GM18951 (cell line): ENCODE measurements at regions not wholly inside any gene's neighbourhood (a gene's known extent, or its start where the extent isn't known, plus 50 kb on each side); places are given as distances from the start of the nearest gene placed in this dataset.

ENCODE experiments used
- POLR2A ChIP-seq: IDR thresholded peaks from 4 replicates; pipeline ENCODE4 v1.6.1; 2011; ENCODE audit warnings: mild to moderate bottlenecking; ENCODE audit not compliant: insufficient read length, insufficient read depth; ENCODE audit errors: extremely low read depth
- in situ Hi-C: fragments of 300-500 bp; cut with MboI; formaldehyde crosslinking; loops from one replicate; pipeline ENCODE4 v1.12.0; 2022; ENCODE audit warnings: low sequenced_read_pairs, mixed read lengths, inconsistent platforms; ENCODE audit not compliant: unreplicated experiment

DNA sequence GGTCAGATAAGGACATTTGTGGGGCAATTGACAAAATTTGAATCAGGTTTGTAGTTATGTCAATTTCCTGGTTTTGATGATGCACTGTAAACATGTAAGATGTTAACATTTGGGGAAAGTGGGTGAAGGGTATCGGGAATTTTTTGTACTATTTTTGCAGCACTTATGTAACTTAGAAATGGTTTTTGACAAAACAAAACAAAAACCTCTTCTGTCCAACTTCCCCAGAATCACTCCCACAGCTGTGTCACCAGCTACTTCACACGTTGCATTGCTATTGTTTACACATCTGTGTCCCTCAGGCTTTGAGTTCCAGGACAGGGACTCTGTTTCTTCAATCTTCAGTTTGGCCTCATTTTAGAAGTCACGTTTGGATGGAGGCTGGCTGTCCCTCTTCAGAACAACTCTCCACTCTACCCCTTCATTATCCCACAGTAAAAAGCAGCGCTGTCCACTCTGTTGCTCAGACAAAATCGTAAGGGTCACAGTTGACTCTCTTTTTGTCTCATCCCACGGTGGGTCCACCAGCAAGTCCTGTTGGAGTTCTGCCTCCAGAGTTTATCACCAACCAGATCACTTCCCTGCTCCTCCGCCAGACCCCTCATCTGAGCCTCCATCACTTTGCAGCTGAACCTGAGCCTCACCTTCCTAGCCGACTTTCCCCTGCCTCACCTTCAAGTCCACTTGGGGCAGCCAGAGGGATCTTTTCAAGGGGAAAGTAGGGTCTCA is 63.2 kb downstream of the NENF start:
- in situ Hi-C loops: no loop called here
- TF ChIP-seq POLR2A: no peak

- in situ Hi-C loops: no loop called here
- TF ChIP-seq POLR2A: no peak
These were observed 64.0 kb downstream of the NENF start for GRCh38 chr1:212496682-212497081.

DNA sequence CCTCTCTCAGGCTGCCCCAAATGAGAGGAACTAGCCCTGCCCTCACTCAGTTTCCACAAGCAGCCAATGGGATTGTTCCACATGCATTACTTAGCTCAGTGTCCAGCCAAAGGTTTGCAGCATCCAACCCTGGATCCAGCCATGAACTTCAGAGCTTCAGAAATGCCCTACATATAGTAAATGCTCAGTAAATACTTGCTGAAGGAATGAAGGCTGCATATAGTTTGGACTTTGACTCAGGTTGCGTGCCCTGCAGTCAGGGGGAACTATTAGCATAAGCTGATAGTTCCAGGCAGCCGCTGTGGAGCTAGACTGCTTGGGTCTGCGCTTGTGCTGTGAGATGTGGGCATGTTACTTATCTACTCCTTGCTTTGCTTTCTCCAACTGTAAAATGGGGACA is 64.8 kb downstream of the NENF start:
- TF ChIP-seq POLR2A: no peak
- in situ Hi-C loops: no loop called here

DNA sequence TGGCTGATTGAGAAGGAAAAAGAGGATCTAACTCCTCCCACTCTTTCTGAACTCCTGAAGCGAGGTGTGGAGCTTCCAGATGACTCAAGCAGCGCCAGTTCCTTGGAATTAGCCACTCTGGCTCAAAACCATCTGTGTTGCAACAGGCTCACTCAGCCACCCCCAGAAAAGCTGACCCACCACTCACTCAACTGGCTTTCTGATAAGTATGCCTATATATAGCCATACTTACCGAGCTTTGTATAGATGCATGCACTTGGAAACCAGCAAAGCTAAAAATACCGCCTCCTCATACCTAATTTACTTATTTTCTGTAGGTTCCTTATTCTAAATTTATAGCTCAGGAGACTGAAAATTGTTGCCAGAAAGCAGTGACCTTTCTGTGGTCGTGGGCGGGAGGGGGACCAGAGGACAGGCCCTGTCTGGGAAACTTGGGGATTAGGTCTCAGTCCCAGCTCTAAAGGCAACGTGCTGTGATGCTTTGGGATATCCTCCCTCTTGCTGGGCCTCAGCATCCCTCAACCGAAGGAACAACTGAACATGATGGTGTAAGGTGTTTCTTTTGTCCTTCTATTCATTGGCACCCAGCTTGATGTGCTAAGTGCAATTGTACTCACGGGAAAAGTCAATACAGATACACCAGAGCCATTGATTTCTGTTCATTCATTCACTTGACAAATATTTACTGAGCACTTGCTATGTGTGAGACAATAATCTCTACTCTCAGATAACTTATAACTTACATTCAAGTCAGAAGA is 65.7 kb downstream of the NENF start:
- in situ Hi-C loops: no loop called here
- no peak for TF ChIP-seq POLR2A

DNA sequence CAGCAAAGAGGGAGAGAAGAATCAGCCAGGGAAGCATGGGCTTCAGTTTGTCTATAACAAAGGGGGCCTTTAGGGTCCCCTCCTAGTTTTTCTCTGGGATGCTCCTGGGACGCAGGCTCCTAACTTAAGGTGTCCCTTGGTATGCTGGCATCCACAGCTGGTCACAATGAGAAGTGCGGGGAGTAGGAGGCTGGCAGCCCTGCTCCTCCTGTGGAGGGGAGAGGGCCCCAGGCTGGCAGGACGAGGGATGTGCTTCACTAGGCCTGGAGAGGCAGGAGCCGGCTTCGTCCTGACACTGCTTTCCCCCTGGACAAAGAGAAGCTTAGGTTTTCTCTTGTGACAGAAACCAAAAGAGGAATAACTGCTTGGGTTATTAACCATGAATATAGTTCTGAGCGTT is 67.6 kb downstream of the NENF start:
- in situ Hi-C loops: no loop called here
- no peak for TF ChIP-seq POLR2A

GRCh38 chr1:212500983-212501382 is 68.3 kb downstream of the NENF start:
- no peak for TF ChIP-seq POLR2A

GRCh38 chr1:212503714-212504113 is 71.0 kb downstream of the NENF start:
- no peak for TF ChIP-seq POLR2A
- in situ Hi-C loops: no loop called here

More at GRCh38 chr1:212500983-212501382, 68.3 kb downstream of the NENF start:
- in situ Hi-C loops: no loop called here

DNA sequence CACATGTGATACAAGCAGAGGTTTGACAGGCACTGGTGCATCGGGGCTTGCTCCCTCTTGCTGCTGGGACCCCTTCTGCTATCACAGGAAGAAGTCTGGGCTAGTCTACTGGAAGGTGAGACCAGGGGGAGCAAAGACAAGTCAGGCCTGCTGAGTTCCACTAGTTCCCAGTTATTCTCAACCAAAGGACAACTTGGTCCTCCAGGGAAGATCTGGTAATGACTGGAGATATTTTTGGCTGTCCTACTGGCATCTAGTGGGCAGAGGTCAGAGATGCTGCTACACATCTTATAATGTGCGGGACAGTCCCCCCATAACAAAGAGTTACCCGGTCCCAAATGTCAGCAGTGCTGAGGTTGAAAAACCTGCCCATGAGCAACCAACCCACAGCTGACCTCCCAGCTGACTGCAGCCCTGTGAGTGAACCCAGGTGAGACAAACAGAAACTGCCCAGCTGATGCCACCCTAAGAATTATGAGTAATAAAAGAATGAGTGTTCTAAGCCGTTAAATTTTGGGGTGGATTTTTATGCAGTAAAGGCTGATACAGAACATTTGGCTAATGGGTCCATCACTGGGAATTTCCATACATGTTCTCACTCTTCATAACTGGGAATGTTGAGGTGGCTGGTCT is 71.6 kb downstream of the NENF start:
- in situ Hi-C loops: no loop called here
- TF ChIP-seq POLR2A: no peak

DNA sequence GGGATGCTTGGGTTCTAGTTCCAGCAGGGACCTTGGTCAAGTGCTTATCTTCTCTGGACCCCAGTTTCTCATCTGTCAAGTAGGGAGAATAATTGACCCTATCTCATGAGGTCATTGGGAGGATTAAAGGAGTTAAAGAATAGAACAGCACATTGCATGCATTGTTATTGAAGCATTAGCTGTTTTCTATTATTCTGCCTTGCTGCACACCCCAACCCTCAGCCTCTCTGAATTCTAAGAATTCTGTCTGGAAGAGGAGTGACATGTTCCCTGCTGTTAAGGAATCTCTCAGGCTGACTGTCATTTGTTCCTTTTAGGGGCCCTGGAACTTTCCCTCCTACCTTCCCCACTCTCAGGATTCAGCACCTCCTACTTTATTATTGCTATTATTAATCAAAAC is 73.9 kb downstream of the NENF start:
- in situ Hi-C loops: no loop called here
- TF ChIP-seq POLR2A: no peak

- in situ Hi-C loops: no loop called here
These were observed 74.6 kb downstream of the NENF start for GRCh38 chr1:212507369-212507768.

DNA sequence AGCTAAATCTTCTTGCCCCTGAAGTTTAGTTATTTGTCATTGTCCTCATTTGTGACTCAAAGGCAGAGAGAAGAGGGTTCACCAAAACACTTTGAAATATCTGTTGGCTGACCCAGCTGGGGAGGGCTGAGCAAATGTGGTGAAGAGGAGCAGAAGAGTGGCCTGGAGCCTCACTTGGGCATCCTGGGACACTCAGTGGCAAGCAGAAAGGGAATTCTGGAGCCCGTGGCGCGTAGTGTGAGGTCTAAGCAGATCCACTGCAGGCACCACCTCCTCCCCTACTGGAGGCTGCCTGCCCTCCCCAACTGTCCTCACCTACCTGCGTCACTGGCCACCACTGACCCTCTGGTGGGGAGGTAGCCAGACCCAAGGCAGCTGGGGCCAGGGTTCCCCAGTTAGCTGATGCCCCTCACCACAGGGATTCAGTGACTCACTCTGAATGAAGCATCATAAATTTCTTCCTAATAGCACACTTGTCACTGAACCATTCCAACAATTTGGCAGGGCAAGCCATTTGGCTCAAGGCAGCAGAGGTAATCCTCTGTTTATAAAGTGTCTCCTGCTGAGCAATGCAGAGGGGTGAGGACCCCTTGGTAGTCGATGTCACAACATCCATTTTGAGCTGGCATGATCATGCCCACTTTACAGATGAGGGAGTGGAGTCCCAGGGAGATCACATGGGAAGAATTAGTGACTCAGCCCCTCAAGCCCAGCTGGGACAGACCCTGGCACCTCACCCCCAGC is 80.3 kb downstream of the NENF start:
- in situ Hi-C loops: no loop called here
- no peak for TF ChIP-seq POLR2A

More at GRCh38 chr1:212507369-212507768, 74.6 kb downstream of the NENF start:
- TF ChIP-seq POLR2A: no peak

DNA sequence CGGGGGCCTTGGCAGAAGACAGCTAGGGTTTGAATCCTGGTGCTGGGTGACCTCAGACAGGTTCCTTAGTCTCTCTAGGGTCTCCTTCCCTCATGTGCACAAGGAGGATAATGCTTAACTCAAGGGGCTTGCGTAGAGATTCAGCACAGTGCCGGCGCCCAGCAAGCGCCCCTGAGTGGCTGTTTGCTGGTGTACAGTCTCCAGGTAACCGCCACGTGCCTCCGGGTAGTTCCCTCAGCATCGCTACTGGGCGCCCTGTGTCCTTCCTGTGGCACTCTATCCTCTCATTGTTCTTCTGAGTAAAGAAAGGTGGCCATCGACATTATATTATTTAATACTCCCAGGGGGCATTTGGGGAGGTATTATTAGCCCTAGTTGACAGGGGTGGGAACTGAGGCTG is 80.9 kb downstream of the NENF start:
- in situ Hi-C loops: no loop called here

DNA sequence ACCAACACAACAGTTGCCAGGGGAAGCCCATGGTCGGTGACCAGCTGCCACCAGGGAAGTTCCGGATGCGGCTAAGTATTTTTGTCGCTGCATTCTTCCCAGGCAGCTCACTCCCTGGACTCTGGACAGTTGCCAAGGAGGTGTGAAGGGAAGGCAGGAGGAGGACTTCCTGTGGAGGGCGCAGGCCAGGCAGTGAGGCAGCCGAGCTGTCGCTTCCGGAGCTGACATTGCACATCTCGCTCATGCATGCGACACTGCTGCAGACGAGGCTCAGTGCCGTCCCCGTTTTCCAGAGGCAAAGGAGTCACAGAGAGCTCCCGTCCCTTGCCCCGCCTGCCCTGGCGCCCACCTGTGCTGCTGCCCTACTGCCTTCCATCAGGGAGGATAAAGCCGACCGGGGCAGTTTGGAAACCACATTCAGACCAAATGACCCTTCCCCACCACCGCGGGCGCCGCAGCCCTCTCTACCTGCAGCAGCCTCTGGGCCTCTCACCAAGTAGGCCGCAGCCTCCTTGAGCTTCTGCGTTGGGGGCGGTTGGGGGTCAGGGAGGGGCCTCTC is 81.4 kb downstream of the NENF start:
- in situ Hi-C loops: no loop called here
- TF ChIP-seq POLR2A: no peak

More for the DNA sequence above, 80.9 kb downstream of the NENF start:
- TF ChIP-seq POLR2A: no peak
